ENCODE measurements at regions not wholly inside any gene's neighbourhood (a gene's known extent, or its start where the extent isn't known, plus 50 kb on each side); places are given as distances from the start of the nearest gene placed in this dataset.

GRCh38 chr7:84837405-84837804, 349.5 kb downstream of the SEMA3D start:
- no peak for TF ChIP-seq EZH2phosphoT487 (IDR thresholded peaks at IDR 0.05; ENCODE audit: borderline replicate concordance, low read depth, low read length)
- TF ChIP-seq, protein P1, sequence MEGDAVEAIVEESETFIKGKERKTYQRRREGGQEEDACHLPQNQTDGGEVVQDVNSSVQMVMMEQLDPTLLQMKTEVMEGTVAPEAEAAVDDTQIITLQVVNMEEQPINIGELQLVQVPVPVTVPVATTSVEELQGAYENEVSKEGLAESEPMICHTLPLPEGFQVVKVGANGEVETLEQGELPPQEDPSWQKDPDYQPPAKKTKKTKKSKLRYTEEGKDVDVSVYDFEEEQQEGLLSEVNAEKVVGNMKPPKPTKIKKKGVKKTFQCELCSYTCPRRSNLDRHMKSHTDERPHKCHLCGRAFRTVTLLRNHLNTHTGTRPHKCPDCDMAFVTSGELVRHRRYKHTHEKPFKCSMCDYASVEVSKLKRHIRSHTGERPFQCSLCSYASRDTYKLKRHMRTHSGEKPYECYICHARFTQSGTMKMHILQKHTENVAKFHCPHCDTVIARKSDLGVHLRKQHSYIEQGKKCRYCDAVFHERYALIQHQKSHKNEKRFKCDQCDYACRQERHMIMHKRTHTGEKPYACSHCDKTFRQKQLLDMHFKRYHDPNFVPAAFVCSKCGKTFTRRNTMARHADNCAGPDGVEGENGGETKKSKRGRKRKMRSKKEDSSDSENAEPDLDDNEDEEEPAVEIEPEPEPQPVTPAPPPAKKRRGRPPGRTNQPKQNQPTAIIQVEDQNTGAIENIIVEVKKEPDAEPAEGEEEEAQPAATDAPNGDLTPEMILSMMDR (conservative IDR thresholded peaks at IDR 0.05; ENCODE audit: low read length): no peak
- ChIA-PET CTCF (ENCODE audit: unreplicated experiment) (no interaction called here), POLR2A (no interaction called here)
- no peak for DNase-seq (ENCODE audit: low spot score)
- Histone ChIP-seq H3K9me3 (ENCODE audit: low read length) (no peaks in the 10 kb centered on the region), H2AFZ (ENCODE audit: low read length) (no peak overlapping the region), H4K20me1 (ENCODE audit: insufficient read depth, low read length) (no peaks in the 10 kb centered on the region), H3K4me3 (ENCODE audit: low read depth, low read length, poor library complexity, severe bottlenecking) (no peak overlapping the region), H3K4me2 (ENCODE audit: low read length) (no peak overlapping the region), H3K4me1 (ENCODE audit: insufficient read depth, low read length, poor library complexity, severe bottlenecking) (no peaks in the 10 kb centered on the region), H3K27ac (ENCODE audit: low read depth, low read length, poor library complexity, severe bottlenecking) (no peak overlapping the region), H3K79me2 (ENCODE audit: insufficient read depth, low read depth, low read length) (no peaks in the 10 kb centered on the region), H3K9me2 (ENCODE audit: insufficient read depth, low read length) (no peaks in the 10 kb centered on the region), H3K36me3 (ENCODE audit: insufficient read depth, low read length) (no peaks in the 10 kb centered on the region)
- intact Hi-C loops (cut with micrococcal nuclease; ENCODE audit: unreplicated experiment): no loop called here
- BruUV-seq (replicated peaks): no TSS peak

- ChIA-PET POLR2A (no interaction called here), CTCF (ENCODE audit: unreplicated experiment) (no interaction called here)
- intact Hi-C loops (cut with micrococcal nuclease; ENCODE audit: unreplicated experiment): no loop called here
- no peaks in the 10 kb centered on the region for H3K36me3 ChIP-seq (ENCODE audit: insufficient read depth, low read length)
- no peaks in the 10 kb centered on the region for H3K79me2 ChIP-seq (ENCODE audit: insufficient read depth, low read depth, low read length)
- no peak overlapping the region for H3K4me3 ChIP-seq (ENCODE audit: low read depth, low read length, poor library complexity, severe bottlenecking)
- H3K27ac ChIP-seq (ENCODE audit: low read depth, low read length, poor library complexity, severe bottlenecking): no peak overlapping the region
- no peak for TF ChIP-seq EZH2phosphoT487 (IDR thresholded peaks at IDR 0.05; ENCODE audit: borderline replicate concordance, low read depth, low read length)
- TF ChIP-seq, protein P1 (conservative IDR thresholded peaks at IDR 0.05; ENCODE audit: low read length): no peak
- H4K20me1 ChIP-seq (ENCODE audit: insufficient read depth, low read length): no peaks in the 10 kb centered on the region
- no peak overlapping the region for H2AFZ ChIP-seq (ENCODE audit: low read length)
- no peaks in the 10 kb centered on the region for H3K4me1 ChIP-seq (ENCODE audit: insufficient read depth, low read length, poor library complexity, severe bottlenecking)
- no peak overlapping the region for H3K4me2 ChIP-seq (ENCODE audit: low read length)
- no peaks in the 10 kb centered on the region for H3K9me3 ChIP-seq (ENCODE audit: low read length)
- no peaks in the 10 kb centered on the region for H3K9me2 ChIP-seq (ENCODE audit: insufficient read depth, low read length)
- DNase-seq (ENCODE audit: low spot score): no peak
- BruUV-seq (replicated peaks): no TSS peak
Observed at GRCh38 chr7:84829719-84830118, 357.1 kb downstream of the SEMA3D start.

DNA sequence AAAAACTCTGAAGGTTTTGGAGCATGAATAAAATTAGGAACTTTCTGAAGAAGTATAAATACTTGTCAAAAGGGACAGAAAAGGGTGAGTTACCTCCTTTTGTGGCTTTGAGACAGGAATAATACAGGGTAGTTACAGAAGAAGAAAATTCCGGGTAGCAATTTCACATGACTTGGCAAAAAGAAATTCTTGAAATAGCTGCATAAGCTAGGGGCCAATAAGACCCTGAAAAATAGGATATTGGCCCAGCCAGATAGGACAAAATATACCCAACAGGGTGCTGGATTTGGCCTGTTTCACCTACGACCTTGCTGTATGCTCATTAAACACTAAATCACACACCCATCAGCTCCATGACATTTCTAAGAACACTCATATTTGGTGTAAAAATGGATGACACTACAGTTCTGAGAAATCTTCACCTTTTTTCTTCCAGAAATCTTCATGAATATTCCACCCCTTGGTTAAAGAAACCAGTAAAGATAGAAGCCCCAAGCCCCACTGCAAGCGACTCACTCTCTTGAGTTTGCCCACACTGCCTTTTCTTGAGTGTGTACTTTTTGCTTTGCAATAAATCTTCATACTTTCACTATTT, 362.7 kb downstream of the SEMA3D start:
- Histone ChIP-seq H2AFZ (ENCODE audit: low read length) (no peak overlapping the region), H3K9me3 (ENCODE audit: low read length) (no peaks in the 10 kb centered on the region), H3K36me3 (ENCODE audit: insufficient read depth, low read length) (no peaks in the 10 kb centered on the region), H4K20me1 (ENCODE audit: insufficient read depth, low read length) (no peaks in the 10 kb centered on the region), H3K4me1 (ENCODE audit: insufficient read depth, low read length, poor library complexity, severe bottlenecking) (no peaks in the 10 kb centered on the region), H3K4me2 (ENCODE audit: low read length) (no peak overlapping the region), H3K4me3 (ENCODE audit: low read depth, low read length, poor library complexity, severe bottlenecking) (no peak overlapping the region), H3K9me2 (ENCODE audit: insufficient read depth, low read length) (no peaks in the 10 kb centered on the region), H3K79me2 (ENCODE audit: insufficient read depth, low read depth, low read length) (no peaks in the 10 kb centered on the region), H3K27ac (ENCODE audit: low read depth, low read length, poor library complexity, severe bottlenecking) (no peak overlapping the region)
- DNase-seq (ENCODE audit: low spot score): no peak
- POLR2A ChIA-PET: no interaction called here
- no TSS peak for BruUV-seq (replicated peaks)
- CTCF ChIA-PET (ENCODE audit: unreplicated experiment): no interaction called here
- intact Hi-C loops (cut with micrococcal nuclease; ENCODE audit: unreplicated experiment): no loop called here
- no peak for TF ChIP-seq EZH2phosphoT487 (IDR thresholded peaks at IDR 0.05; ENCODE audit: borderline replicate concordance, low read depth, low read length)
- TF ChIP-seq, protein P1 (conservative IDR thresholded peaks at IDR 0.05; ENCODE audit: low read length): no peak
